GM19035 (cell line): ENCODE measurements at regions not wholly inside any gene's neighbourhood (a gene's known extent, or its start where the extent isn't known, plus 50 kb on each side); places are given as distances from the start of the nearest gene placed in this dataset.
"Not testable (repeated sequence)": the region's sequence is repeated elsewhere in the genome, so short reads cannot be mapped to it uniquely, and the experiment has no call there.

Experiments
- ATAC-seq: cut with Tn5 transposase; IDR thresholded peaks from one replicate; pipeline ENCODE4 v1.9.1; 2021; ENCODE audit not compliant: unreplicated experiment

DNA sequence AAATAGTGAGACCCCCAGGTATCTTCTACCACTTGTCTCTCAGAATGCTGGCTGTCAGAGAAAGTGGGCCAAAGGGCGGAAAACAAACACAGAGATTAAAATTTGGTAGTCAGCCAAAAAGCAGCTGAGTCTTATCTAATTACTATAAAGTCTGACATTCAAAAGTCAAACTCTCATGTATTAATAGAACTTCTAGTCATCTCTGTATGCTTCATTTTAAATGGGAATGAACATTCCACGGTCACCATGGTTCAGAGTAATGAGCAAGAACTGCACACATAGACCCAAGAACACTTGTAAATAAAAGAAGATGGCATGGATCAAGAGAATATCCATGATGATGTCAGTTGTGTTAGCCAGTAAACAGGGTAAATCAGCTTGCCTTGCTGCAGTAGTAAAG, 1267.0 kb upstream of the CHAC2 start:
- ATAC-seq = no peak

GRCh38 chr2:52498077-52498750, 1269.4 kb upstream of the CHAC2 start:
- no peak for ATAC-seq

- no peak for ATAC-seq
These were observed 1271.8 kb upstream of the CHAC2 start for GRCh38 chr2:52495816-52496215.

GRCh38 chr2:52477166-52477565, 1290.4 kb upstream of the CHAC2 start:
- ATAC-seq = no peak

GRCh38 chr2:52475590-52475989, 1292.0 kb upstream of the CHAC2 start:
- no peak for ATAC-seq

DNA sequence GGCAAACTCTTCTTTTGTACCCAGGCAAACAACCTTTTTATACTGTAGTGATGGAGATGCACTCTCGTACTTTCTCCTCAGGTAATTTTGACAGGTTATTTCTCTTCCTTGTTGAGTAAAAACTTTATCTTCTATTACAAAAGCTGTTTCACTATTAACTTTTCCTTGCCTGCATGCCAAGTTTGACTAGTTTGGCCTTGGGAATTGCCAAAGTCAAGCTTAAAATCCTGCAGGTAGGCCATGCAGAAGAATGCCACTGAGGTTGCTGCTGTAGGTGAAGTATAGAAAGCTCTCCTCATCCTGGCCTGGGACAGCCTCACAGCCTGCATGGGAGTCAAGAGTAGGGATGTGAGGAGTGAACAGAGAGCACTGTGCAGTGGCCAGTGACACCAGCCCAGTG, 1293.5 kb upstream of the CHAC2 start:
- ATAC-seq = no peak

GRCh38 chr2:52473526-52473925, 1294.1 kb upstream of the CHAC2 start:
- ATAC-seq = no peak

- ATAC-seq = not testable (repeated sequence)
These were observed 1297.1 kb upstream of the CHAC2 start for GRCh38 chr2:52470457-52470856.

GRCh38 chr2:52467189-52467588, 1300.4 kb upstream of the CHAC2 start:
- ATAC-seq = no peak

DNA sequence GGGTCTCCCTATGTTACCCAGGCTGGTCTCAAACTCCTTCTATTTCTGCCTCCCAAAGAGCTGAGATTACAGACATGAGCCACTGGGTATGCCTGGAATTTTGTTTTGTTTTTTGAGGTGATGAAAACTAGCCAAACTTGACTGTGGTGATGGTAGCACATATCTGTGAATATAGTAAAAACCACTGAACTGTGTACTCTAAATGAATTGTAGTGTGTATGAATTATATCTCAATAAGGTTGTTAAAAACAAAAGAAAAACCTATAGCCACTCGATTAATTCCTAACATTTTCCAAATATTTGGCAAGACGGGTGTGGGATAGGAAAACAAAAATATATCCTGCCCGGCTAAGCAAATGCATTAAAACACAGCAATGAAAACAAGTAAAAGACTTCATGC, 1302.3 kb upstream of the CHAC2 start:
- ATAC-seq = no peak

GRCh38 chr2:52463457-52463856, 1304.1 kb upstream of the CHAC2 start:
- no peak for ATAC-seq

DNA sequence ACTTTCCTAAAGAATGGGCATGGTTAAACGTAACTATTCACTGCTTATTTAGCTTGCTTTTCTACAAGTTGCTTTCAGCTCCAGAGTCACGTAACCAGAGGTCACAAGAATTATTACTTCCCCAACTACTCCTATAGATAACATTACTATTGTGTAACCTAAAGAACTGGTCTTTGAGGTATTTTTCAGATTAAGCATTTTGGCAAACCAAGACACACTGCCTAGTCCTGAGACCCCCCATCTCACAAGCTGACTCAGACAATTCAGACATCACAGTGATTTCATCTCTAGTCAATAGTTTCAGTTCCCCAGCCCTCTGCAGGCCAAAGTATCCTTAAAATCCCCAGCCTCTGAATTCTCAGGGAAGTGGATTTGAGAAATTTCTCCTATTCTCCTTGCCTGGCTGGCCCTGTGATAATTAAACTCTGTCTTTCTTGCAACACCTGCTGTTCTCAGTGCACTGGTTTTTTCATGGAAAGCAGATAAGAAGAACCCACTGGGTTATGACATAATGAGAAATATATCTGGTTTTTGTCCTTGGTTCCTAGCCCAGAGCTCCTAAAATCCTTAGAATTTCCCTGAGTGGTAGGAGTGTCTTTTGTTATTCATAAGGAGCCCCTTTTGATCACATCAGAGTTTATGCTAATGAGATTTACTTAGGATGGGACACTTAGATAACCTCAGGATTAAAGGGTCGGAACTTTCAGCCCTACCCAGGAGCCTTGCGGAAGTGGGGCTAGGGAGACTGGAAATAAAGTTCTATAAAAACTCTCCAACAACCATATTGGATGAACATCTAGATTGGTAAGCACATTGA, 1310.8 kb upstream of the CHAC2 start:
- ATAC-seq = no peak

DNA sequence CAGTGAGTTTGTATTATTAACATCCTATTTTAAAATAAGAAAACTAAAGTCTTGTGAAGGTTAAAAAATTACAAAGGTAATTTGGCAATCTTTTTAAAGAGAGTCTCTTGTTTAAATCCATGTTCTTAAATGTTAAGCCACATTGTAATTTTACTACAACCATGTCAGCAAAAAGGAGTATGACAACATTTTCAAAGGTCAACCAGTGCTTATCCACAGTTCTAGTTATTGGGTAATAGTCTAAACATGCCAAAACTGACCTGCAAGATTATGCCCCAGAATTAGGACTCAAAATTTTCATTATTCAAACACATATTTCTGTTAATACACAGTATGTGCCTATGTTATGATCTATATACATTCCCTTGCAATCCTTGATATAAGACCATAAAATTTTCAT, 1312.6 kb upstream of the CHAC2 start:
- no peak for ATAC-seq

DNA sequence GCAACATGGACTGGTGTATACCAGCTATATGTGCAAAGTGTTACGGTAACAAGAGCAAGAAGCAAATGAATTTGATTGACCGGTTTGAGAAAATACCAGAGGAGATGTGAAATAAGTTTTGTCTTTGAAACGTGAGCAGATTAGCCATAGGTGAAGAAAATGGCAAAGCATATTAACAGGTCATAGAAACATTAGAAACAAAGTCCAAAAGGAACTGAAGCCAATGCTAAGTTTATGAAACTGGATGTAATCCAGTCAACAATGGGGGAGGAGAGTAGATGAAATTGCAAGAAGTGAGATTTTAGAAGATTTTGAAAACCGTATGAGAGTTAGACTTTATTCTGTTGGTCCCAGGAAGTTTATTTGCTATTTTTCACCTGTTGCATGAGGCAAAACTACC, 1315.4 kb upstream of the CHAC2 start:
- no peak for ATAC-seq

DNA sequence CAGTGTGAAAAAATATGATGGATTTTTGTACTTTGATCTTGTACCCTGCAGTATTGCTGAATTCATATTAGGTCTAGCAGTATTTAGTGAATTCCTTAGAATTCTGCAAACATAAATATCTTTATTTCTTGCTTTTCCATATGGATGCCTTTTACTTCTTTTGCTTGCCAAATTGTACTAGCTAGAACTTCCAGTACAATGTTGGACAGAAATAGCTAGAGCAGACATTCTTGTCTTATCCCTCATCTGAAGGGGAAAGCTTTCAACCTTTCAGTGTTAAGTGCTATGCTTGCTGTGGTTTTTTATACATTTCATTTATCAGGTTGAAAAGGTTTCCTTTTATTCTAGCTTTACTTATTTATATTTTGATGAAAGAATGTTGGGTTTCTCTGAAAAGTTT, 1321.9 kb upstream of the CHAC2 start:
- ATAC-seq = no peak

DNA sequence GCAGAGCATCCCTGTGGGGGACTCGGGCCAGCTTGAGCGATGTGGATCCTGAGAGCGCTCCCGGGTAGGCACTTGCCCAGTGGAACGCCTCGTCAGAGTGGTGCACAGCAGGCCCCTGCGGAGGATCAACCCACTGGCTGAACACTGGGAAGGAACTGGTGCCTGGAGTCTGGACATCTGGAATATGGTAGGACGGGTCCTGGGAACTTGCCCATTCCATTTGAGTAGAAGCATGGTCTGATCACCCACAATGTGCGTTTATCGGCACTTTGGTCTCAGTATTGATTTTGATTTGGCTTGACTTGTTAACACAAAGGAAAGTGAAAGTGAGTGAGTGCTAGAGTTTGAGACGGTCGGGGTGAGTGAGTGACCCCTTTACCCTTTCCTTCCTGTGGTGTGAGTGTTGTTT, 1336.2 kb upstream of the CHAC2 start:
- ATAC-seq = no peak

DNA sequence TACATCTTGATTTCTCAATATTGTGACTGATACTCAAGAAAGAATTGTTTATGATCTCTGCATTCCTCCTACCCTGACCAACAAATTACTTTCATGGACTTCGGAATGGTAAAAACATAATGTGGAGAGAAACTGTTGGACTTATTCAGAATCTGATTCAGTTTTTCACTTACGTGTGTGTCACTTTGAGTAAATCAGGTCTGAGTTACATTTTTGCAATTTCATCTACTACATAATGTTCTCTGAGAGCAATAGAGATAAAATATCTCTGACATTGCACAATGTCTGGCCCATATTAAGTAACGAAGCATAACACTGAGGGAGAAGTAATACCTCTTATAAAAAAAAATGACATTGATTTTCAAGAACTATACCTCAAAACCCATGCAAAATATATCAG, 1337.9 kb upstream of the CHAC2 start:
- ATAC-seq = no peak

DNA sequence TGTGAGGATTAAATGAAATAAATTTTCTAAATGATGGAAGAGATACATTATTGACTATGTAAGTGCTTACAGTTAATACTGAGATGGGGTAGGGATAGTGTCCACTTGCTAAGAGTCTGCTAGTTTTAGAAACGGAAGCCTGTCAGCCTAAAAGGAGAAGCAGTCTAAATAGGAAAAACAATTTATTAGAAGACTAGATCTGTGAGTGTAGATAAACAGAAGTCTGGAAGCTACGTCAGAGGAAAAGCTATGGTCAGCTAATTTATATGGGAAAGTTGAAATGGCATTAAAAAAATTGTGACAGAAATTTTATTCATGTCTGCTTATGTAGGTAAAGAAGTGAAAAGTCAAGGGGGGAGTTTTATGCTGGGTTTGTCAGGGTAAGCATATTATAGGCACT, 1338.4 kb upstream of the CHAC2 start:
- ATAC-seq = no peak

- ATAC-seq = no peak
These were observed 1339.4 kb upstream of the CHAC2 start for GRCh38 chr2:52428224-52428623.

GRCh38 chr2:52423655-52424054, 1343.9 kb upstream of the CHAC2 start:
- ATAC-seq = no peak

DNA sequence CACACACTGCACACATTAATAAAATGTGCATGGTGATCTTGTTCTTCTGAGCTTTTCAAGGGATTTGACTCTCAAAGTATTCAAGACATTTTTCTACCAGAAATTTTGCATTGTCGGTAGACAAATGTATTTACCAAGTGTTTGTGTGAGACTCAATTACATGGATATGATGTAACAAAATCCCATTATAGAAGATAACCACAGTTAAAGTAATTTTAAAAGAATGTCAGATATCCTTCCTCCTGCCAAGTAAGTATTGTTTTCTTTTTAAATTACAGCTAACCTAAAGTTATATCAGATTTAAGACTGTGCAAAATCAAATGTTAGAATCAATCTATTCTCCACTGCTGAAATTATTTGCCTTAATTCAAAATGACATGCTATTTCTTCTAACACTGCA, 1344.5 kb upstream of the CHAC2 start:
- ATAC-seq = no peak

- ATAC-seq = no peak
These were observed 1351.3 kb upstream of the CHAC2 start for GRCh38 chr2:52416340-52416739.
